ENCODE measurements at regions not wholly inside any gene's neighbourhood (a gene's known extent, or its start where the extent isn't known, plus 50 kb on each side); places are given as distances from the start of the nearest gene placed in this dataset.

GRCh38 chr5:144771802-144772201, 601.1 kb downstream of the KCTD16 start:
- Mint-ChIP-seq H3K4me3 (no peak overlapping the region), H3K4me1 (no peaks in the 10 kb centered on the region), H3K27me3 (ENCODE audit: insufficient read depth, low read depth, poor library complexity) (no peaks in the 10 kb centered on the region), H3K9me3 (no peaks in the 10 kb centered on the region), H3K36me3 (ENCODE audit: low read depth) (no peaks in the 10 kb centered on the region), H3K27ac (no peak overlapping the region)
- Histone ChIP-seq H3K27ac (ENCODE audit: low read depth) (no peak overlapping the region), H3K27me3 (ENCODE audit: insufficient read depth) (no peaks in the 10 kb centered on the region), H3F3A (replicated peaks; ENCODE audit: low read depth) (no peaks in the 10 kb centered on the region), H3K9me2 (ENCODE audit: insufficient read depth) (no peaks in the 10 kb centered on the region), H3K79me2 (replicated peaks; ENCODE audit: insufficient read depth) (no peaks in the 10 kb centered on the region), H3K4me2 (no peak overlapping the region), H4K20me1 (replicated peaks; ENCODE audit: insufficient read depth) (no peaks in the 10 kb centered on the region), H3K4me1 (ENCODE audit: insufficient read depth) (no peaks in the 10 kb centered on the region), H3K36me3 (ENCODE audit: insufficient read depth) (no peaks in the 10 kb centered on the region), H2AFZ (no peak overlapping the region), H3K4me3 (no peak overlapping the region)
- ATAC-seq: no peak
- TF ChIP-seq JUNB (IDR thresholded peaks at IDR 0.05; ENCODE audit: unreplicated experiment): no peak
- no peak for TF ChIP-seq POLR2AphosphoS5 (IDR thresholded peaks at IDR 0.05; ENCODE audit: low read depth)
- no peak for TF ChIP-seq NANOG (IDR thresholded peaks at IDR 0.05; ENCODE audit: borderline replicate concordance)
- no peak for TF ChIP-seq REST (IDR thresholded peaks at IDR 0.05; ENCODE audit: unreplicated experiment)
- TF ChIP-seq ETS1 (IDR thresholded peaks at IDR 0.05): no peak
- no peak for DNase-seq (ENCODE audit: low spot score)

GRCh38 chr5:144742361-144742760, 571.7 kb downstream of the KCTD16 start:
- H3K27ac ChIP-seq (ENCODE audit: low read depth): no peak overlapping the region
- H3K36me3 ChIP-seq (ENCODE audit: insufficient read depth): no peaks in the 10 kb centered on the region
- H3K27me3 Mint-ChIP-seq (ENCODE audit: insufficient read depth, low read depth, poor library complexity): peaks cover 2% of the 10 kb centered on the region
- no peaks in the 10 kb centered on the region for H4K20me1 ChIP-seq (replicated peaks; ENCODE audit: insufficient read depth)
- H3K79me2 ChIP-seq (replicated peaks; ENCODE audit: insufficient read depth): no peaks in the 10 kb centered on the region
- no peaks in the 10 kb centered on the region for H3K4me1 ChIP-seq (ENCODE audit: insufficient read depth)
- H3F3A ChIP-seq (replicated peaks; ENCODE audit: low read depth): no peaks in the 10 kb centered on the region
- no peak overlapping the region for H3K4me3 Mint-ChIP-seq
- H2AFZ ChIP-seq: no peak overlapping the region
- H3K27me3 ChIP-seq (ENCODE audit: insufficient read depth): no peaks in the 10 kb centered on the region
- no peaks in the 10 kb centered on the region for H3K4me1 Mint-ChIP-seq
- H3K4me3 ChIP-seq: no peak overlapping the region
- no peak overlapping the region for H3K27ac Mint-ChIP-seq
- peaks cover 6% of the 10 kb centered on the region; the same call in 1 of the 3 replicates for H3K36me3 Mint-ChIP-seq (ENCODE audit: low read depth)
- DNase-seq (ENCODE audit: low spot score) (peak; percentile 24), ATAC-seq (peak; percentile 31; the same call in 1 of the 3 replicates)
- H3K4me2 ChIP-seq: no peak overlapping the region
- H3K9me3 Mint-ChIP-seq: peaks cover 15% of the 10 kb centered on the region; the same call in 2 of the 3 replicates
- H3K9me2 ChIP-seq (ENCODE audit: insufficient read depth): 0 out of 2 replicates have a peak, but pooled peaks cover 2% of the 10 kb centered on the region
- no peak for TF ChIP-seq CTCF (conservative IDR thresholded peaks at IDR 0.05; ENCODE audit: low read depth in 2 of 2)
- no peak for TF ChIP-seq EZH2 (IDR thresholded peaks at IDR 0.05; ENCODE audit: low read depth, unreplicated experiment)
- TF ChIP-seq REST (IDR thresholded peaks at IDR 0.05; ENCODE audit: unreplicated experiment): no peak
- no peak for TF ChIP-seq ZNF331 (CRISPR knock-in tag; IDR thresholded peaks at IDR 0.05; ENCODE audit: low read depth)
- TF ChIP-seq ETS1 (IDR thresholded peaks at IDR 0.05): no peak
- TF ChIP-seq EZH2phosphoT487 (IDR thresholded peaks at IDR 0.05; ENCODE audit: unreplicated experiment): no peak
- TF ChIP-seq STAT1 (IDR thresholded peaks at IDR 0.05; ENCODE audit: unreplicated experiment): no peak

Measured in GM23338 (cell line).